NCI-H1092 treated with DMSO at 0.1 percent for 48 hours (cell line): ENCODE measurements at regions not wholly inside any gene's neighbourhood (a gene's known extent, or its start where the extent isn't known, plus 50 kb on each side); places are given as distances from the start of the nearest gene placed in this dataset.
"Not testable (repeated sequence)": the region's sequence is repeated elsewhere in the genome, so short reads cannot be mapped to it uniquely, and the experiment has no call there.

ENCODE experiments used
- DNase-seq: peaks from one replicate; lab custom pipeline; 2025; lab: John Stamatoyannopoulos, UW

DNA sequence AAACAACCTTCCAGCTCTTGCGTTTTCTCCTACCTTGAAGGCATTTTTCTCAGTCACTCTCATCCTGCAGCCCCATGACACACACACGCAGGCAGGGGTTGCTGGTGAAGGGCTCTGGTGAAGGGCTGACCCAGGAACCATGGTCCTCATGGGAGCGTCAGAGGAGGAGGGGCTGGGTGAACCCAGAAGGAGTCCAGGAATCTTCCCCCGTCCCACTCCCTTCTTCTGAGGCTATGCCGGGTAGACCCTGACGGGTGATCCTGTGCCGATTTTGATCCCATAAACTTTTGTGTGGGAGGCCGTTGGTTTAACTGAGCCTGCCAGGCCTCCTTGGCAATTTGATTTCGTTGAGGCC is 278.4 kb upstream of the FOXF1 start:
- no peak for DNase-seq

DNA sequence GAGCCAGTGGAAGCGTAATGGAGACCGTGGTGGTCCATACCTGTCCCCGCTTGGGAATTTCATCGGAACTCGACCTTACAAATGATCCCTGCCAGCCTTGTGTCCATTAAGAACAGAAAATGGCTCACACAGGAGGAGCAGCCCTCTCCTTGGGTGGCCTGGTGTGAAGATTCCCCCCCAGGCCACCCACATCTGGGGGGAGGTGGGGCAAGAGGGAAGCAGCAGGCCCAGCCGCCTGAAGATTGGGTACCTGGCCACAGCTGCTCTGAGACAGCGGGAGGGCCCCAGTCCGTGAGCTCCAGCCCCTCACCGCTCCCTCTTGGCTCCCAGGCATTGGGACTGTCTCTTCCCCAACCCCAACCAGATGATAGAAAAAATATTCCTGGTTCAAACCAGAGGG is 277.8 kb upstream of the FOXF1 start:
- no peak for DNase-seq

DNA sequence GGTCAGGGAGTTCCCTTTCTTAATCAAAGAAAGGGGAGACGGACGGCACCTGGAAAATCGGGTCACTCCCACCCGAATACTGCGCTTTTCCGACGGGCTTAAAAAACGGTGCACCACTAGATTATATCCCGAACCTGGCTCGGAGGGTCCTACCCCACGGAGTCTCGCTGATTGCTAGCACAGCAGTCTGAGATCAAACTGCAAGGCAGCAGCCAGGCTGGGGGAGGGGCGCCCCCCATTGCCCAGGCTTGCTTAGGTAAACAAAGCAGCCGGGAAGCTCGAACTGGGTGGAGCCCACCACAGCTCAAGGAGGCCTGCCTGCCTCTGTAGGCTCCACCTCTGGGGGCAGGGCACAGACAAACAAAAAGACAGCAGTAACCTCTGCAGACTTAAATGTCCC is 276.8 kb upstream of the FOXF1 start:
- not testable (repeated sequence) for DNase-seq

DNA sequence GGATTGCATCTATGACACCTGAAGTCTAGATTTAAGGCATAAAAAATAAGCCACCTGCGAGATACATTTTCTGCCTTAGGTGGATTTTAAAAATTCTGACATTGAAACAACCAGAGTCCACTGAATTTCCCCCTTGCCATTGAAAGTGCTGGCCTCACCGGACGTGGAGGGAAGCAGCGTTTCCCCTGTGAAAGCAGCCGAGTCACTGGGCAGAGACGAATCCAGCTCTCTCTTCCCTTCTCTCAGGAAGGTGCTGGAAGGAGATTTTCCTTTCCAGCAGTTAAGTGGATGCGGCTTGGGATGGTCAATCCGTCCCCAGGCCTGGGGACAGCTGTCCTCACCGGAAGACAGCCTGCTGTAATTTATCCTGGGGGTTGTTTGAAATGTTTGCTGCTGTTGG is 270.9 kb upstream of the FOXF1 start:
- DNase-seq: no peak

DNA sequence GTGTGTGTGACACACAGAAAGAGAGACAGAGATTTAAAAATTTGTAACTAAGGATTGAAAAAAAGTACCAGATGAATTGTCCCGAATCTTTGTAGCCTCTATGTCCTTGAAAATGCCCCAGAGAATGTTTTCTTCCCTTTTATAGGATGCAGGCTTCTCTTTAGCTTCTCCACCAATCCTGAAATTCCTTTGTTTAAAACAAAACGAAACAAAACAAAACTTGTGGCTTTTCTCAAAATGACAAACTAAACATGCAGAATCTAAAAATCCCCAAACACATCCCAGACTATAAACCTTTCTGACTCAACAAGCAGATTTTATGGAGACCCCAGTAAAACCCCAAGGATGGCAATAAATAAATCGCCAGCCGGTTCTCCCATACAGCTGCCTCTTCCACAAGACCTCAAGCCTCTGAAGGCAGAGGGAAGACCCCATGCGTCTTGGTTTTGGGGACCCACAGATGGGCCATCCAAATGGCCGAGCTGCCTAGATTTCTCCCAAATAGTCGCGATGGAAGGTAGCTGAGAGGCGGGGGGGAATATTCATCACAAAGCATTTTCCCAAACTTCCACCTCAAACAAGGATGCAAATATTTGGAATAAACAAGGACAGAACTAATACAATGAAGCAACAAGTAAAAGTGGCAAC is 269.5 kb upstream of the FOXF1 start:
- DNase-seq: no peak

DNA sequence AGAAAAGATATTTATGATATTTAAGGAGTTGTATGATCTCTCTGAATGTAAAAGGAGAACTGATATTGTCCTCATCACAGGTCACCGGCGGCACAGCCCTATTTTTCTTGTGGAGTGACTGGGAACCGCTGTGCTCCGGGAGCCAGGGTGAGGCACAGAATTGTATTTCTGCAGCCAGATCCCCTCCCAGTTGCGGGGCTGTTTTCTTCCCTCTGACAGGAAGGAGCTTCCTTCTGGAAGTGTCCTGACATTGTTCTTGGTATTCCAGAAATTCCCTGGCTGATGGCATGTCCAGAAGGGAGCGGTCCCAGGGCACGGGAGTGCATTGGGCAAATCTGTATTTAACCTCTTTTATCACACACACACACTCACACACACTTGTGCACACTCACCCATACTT is 268.6 kb upstream of the FOXF1 start:
- DNase-seq: no peak

DNA sequence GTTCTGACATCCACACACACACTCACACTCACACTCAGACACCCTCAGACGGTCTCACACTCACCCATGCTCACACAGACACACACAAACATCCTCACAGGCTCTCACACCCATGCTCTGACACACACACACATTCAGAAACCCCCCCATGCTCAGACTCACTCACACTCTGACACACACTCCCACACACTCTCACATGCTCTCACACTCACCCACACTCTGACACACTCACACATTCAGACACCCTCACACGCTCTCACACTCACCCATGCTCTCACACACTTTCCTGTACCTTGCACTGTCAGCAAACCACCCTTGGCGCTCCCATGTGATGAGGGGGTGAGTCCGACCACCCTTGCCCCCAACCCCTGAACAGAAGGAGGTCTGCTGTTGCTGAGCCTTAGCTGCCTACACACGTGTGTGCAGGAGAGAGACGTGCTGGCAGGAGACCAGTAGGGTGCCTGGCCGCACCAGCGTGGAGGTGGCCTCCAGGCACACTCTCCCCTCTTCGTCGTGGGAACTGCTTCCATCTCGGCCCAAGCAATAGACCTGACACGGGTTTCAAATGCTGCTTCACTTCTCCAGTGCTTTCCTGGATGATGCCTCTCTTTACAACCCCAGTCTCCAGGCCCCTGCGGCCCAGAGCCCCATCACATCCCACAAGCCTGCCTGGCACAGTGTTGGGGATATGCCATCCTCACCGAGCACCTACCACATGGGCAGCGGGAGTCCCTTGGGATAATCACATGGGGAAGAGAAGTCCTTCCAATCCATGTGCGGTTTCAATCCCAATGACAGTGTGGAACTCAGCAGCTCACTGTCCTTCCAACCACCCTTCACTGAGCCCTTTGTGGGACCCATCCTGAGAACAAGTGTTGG is 267.8 kb upstream of the FOXF1 start:
- no peak for DNase-seq

DNA sequence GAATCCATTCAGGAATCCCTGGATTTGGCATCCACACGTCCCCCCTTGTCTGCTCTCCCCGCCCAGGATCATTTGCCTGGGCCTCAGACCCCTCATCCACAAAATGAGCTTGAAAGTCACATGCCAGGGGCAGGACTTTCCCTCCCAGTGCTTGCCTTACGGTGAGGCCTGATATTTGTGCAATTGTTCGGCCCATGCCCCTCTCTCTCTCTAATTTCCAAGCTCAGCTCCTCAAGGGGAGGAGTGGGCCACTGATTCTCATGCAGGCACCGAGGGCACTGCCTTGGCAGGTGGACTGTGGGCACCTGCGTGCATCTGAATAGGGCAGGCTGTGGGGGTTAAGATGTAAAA is 267.2 kb upstream of the FOXF1 start:
- DNase-seq: no peak

DNA sequence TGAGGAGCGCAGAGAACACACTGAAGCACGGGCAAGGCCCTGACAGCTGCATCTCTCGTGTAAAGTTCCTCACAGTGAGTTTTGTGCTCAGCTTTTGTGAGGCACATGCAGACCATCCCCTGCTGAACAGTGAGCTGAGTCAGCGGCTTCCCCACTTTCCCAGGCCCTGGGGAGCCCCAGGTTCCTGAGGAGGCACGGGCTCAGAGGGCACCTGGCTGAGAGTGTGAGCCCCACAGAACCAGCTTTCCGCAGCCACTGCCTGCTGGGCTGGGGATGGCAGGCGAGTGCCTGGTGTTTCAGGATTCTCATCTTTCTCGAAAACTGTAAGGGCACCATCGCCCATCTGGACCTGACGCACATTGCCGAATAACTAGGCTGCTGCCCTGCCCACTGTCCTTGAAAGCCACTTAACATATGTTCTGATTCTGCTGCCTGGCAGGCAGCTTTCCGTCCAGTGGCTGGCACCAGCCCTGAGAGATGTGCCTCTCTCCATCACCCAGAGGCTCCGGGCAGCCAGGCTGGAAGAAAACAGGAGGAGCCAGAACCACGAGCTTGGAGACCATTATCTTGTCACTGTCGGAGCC is 266.7 kb upstream of the FOXF1 start:
- DNase-seq: no peak

DNA sequence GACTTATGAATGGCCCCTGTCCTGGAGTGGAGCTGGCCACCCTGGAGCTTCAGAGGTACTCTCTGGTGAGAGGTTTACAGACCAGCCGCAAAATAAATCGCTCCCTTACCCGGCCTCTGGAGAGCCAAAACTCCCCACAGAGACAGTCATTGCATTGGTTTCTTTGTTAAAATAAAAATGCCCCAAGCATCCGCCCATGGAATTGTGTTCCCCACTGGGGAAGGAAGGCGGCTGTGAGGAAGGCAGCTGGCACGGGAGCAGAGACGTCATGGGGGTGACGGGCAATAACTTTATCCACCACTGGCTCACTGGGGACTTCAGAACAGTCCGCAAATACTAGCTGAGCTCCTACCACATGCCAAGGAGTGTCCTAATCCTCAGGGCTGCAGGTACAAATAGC is 266.2 kb upstream of the FOXF1 start:
- DNase-seq: no peak

DNA sequence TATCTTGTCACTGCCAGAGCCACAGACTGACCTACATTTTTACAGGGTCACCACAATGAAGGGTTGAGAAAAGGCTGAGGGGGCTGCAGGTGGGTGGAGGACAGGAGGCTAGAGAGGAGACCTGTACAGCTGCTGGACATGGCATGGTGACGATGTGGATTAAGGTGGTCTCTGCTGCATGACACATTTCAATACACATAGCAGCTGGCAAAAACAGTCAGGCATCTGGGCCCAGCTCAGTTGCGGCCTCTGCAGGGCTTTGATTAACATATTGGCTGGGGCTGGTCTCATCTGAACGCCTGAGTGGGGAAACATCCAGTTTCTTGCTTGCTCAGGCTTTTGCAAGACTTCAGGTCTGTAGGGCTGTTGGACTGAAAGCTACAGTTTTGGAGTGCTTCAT is 265.4 kb upstream of the FOXF1 start:
- no peak for DNase-seq

DNA sequence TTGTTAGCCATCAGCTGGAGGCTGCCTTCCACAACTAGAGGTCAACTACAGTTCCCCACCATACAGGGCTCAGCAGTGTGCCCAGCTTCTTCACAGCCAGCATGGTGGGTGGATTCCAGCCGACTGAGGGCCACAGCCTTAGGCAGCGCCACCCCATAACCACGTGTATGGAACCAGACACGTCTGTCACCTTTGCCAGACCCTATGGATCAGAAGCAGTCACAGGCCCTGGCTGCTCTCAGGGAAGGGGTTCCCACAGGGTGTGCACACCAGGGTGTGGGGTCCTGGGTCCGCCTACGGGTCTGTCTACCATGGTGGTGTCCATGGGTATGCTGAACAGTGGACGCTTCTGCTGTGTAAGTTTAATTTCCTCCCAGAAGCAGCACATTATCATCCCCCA is 265.0 kb upstream of the FOXF1 start:
- DNase-seq: no peak

DNA sequence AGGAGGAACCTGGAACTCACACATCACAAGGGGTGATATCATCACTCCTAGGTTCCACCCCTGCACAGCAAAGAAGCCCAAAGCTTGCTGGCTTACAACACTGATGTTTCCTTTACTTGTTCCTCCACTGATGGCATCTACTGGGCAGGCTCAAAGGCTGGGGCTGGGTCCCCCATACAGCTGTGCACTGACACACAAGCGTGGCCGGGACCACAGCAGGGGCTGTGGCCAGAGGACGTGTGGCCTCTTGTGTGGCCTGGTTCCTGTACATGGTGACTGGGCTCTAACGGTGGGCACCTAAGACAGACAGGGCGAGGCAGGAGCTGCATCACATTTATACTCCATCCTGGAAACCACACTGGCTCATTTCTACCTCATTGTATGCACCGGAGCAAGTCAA is 264.4 kb upstream of the FOXF1 start:
- DNase-seq: no peak

DNA sequence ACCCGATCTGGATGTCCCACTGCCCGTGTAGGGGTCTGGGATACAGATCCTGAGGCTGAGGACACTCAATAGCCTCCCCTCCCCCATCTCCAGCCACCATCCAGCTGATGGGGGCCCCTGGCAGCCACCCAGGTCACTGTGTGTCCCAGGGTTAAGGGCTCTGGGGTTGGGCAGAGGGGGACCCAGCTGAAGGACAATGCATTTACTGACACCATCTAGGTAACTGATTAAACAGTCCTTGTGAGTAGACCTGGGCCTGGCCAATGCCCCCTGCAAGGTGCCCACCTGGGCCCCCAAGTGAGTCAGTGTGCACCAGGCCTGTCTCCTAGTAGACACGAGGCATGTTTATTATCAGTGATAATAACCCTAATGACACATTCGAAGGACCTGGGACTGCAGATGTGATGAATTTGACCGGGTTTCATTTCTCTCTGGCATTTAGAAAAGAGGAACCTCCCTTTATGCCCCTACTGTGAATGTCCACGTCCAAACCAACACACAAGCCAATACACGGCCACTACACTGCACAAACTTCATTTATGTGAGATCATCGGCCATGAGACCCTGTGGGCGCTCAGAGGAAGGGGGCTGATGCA is 261.9 kb upstream of the FOXF1 start:
- no peak for DNase-seq

DNA sequence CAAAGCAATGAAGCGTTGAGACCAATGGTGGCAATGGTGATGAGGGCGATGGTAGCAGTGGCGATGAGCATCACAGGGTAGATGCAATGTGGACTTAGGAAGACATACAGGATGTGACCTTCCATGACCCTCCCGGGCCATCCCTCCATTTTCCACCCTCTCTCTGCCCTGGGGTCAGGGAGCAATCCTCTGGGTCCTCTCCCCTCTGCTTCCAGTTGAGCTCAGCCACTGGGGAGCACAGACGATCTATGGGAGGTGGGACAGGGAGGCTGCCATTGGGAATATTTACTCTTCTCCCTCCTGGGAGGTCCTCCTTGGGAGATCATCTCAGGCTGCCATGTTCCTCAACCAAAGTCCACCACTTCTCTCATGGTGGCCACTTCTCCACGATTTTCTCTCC is 260.7 kb upstream of the FOXF1 start:
- no peak for DNase-seq

DNA sequence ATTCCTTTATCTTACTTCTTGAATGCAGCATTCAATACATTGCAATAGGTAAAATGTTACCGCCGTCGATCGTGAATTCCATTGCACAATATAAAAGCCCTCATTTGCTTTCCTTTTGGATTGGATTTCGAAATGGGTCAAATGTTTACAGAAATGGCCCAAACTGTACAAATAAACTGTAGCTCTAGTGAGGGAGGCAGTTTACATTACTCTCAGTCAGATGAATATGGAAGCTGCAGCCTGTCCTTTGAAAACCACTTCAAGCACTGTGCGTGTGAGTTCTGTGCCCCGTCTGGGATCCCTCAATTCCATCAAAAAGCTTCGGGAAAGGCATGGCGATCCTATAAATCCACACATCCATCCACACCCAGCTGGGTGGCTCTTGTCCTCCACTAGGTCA is 258.6 kb upstream of the FOXF1 start:
- no peak for DNase-seq

DNA sequence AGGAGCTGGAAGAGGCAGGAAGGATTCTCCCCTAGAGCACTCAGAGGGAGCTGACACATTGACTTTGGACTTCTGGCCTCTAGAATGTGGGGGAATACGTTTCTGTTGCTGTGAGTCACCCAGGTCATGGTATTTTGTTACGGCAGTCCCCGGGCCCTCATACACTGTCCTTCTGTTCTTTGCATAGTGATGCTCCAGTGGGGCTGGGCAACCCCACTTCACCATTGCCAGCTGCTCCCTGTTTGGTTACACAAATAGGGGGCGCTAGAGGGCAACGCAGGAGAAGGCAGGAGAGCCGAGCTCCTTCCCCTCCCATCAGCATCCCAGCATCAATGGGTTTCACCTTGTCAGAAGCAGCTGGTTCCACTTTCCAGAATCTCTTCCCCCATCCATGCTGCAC is 257.7 kb upstream of the FOXF1 start:
- no peak for DNase-seq

DNA sequence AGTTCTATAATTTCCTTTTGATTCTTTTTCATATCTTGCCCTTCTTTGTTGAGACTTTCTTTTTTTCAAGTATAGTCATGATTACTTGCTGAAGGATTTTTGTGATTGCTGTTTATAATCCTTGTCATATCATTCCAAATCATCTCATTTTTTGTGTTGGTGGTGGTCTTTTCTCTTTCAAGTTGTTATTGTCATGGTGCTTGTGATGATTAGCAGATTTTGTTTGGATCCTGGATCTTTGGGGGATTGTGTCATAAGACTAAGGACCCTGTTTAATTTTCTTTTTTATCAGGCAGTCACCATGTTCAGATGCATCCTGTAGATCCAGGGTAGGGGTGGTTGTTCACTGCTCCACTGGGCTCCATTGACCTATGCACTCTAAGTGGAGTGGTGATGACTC is 254.4 kb upstream of the FOXF1 start:
- DNase-seq: no peak

DNA sequence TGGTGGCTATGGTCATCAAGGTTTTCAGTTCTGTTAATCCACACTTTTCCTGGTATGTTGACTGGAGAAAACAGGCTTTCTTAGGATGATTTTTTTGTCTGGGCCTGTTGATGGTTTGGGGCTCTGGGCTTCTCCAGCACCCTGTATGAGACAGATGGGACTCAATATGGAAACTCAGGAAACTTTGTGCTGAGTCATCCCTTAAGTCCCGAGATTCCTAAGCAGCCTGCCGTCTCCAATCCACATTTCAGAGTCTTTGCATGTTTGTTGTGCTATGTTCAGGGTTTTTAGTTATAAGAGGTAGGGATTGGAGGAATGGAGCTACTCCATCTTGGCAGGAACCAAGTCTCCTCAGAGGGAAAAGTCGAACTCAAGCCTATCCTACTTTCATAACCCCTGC is 253.3 kb upstream of the FOXF1 start:
- DNase-seq: no peak

DNA sequence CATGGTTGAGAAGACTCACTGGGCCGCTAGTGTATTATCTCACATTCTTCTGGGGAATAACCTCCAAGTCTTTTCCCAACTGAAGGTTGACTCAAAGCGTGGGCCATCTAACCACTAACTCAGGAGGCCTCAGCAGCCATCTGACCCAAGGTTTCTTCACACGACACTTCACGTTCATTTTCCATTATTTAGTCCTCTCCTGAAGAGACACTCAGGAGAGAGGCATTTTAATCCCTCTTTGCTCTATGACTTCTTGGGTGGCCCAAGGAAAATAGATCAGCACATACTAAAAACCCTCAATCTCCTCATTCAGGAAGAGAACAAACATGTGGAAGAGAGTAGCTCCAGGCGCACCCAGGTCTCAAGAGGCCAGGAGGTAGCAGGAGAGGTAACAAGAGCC is 252.8 kb upstream of the FOXF1 start:
- no peak for DNase-seq

DNA sequence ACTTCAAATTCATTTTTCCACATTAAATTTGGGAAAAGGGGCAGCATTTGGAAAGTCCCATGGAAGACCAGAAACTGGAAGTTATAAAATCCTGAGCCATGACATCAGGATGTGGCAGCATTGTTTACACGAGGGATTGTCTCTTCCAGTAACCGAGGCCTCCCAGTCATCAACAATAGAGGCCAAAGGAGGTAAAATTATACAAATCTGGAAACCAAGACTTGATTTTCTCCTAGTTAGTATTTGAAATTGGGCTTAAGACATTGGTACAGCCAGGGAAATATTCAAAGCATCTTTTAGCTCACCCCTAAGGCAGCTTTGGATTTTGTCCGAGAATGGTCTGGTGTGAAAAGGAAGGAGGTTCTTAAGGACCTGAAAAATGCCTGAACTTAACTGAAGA is 251.6 kb upstream of the FOXF1 start:
- no peak for DNase-seq

DNA sequence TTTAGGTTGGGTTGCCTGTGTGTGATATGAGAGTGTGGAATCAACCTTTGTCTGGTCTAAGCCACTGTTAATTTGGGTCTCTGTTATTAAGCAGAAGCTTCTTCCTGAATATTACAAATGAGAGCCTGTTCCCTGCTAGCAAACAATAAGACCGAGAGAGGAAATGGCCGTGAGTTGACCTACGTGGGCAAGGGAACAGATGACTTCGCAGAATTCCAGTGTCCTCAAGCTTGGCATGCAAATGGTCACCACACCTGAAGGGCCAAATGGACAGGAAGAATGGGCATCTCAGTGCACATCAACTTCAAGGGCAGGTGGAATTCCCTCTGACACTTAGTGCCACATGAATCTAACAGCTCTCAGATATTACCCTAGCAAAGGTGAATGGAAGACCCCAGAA is 250.8 kb upstream of the FOXF1 start:
- no peak for DNase-seq

DNA sequence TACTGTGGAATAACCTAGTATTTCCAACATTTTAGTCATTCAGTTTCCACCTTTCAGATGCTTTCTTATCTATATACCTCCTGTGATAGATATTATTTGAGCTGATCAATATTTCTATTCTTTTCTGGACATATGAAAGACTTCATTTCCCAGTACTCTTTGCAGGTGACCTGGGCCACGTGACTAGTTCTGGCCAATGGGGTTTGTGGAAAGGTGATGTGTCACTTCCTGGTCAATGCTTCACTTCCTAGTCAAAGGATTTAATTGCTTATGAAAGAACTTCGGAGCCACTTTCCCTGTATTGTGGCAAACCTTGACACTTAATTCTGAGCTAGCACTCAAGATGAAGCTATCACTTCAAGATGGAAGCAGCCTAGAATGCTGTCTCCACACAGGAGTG is 248.9 kb upstream of the FOXF1 start:
- DNase-seq: no peak
